PC-9 (cell line): ENCODE measurements at regions not wholly inside any gene's neighbourhood (a gene's known extent, or its start where the extent isn't known, plus 50 kb on each side); places are given as distances from the start of the nearest gene placed in this dataset.

Experiments used
- BruUV-seq: library from RNA; stranded (reverse); fragments of 400-500 nt; replicated peaks from 2 replicates; lab custom pipeline; 2021; lab: Mats Ljungman, UMichigan
- CTCF ChIA-PET: fragments of 300-600 bp; sonication (Branson Sonifier 250); formaldehyde crosslinking; loops from one replicate; lab custom pipeline; 2022; ENCODE audit warnings: antibody characterized with exemption; lab: Charles Lee
- POLR2A ChIA-PET: fragments of 300-600 bp; sonication (Branson Sonifier 250); formaldehyde crosslinking; loops from one replicate; lab custom pipeline; 2022; ENCODE audit warnings: antibody characterized with exemption; ENCODE audit not compliant: unreplicated experiment; lab: Charles Lee
- DNase-seq, 2 experiments: peaks; one replicate each; pipeline versions ENCODE4 v3.0.0 to v3.0.0-alpha.2; 2015 to 2022; ENCODE audit warnings: mixed read lengths in 1 of 2
- H2AFZ ChIP-seq: fragments of 200-600 bp; sonication (generic); 2 replicates; pipeline ENCODE4 v1.8.1; 2017; ENCODE audit warnings: antibody characterized with exemption
- H3F3A ChIP-seq: fragments of 200-600 bp; sonication (generic); 2 replicates; pipeline ENCODE4 v1.8.1; 2017; ENCODE audit warnings: antibody characterized with exemption, mild to moderate bottlenecking, low read depth; ENCODE audit not compliant: insufficient read depth
- H3K27ac ChIP-seq: fragments of 200-600 bp; sonication (generic); 2 replicates; pipeline ENCODE4 v1.6.1; 2016; ENCODE audit warnings: mixed run types
- H3K27me3 ChIP-seq: fragments of 200-600 bp; sonication (generic); 2 replicates; pipeline ENCODE4 v1.6.1; 2016; ENCODE audit warnings: low read depth, mixed run types; ENCODE audit not compliant: insufficient read depth
- H3K36me3 ChIP-seq: fragments of 200-600 bp; sonication (generic); 2 replicates; pipeline ENCODE4 v1.6.1; 2016; ENCODE audit warnings: low read depth, mixed run types
- H3K4me1 ChIP-seq: fragments of 200-600 bp; sonication (generic); replicated peaks from 2 replicates; pipeline ENCODE4 v1.6.1; 2016; ENCODE audit warnings: mixed run types; ENCODE audit not compliant: insufficient read depth
- H3K4me2 ChIP-seq: fragments of 200-600 bp; sonication (generic); 2 replicates; pipeline ENCODE4 v1.6.1; 2017; ENCODE audit warnings: mixed run types
- H3K4me3 ChIP-seq: fragments of 200-600 bp; sonication (generic); 2 replicates; pipeline ENCODE4 v1.6.1; 2016; ENCODE audit warnings: mixed run types
- H3K79me2 ChIP-seq: fragments of 200-600 bp; sonication (generic); 2 replicates; pipeline ENCODE4 v1.6.1; 2017; ENCODE audit warnings: low read depth, mixed run types
- H3K9me2 ChIP-seq: fragments of 200-600 bp; sonication (generic); 2 replicates; pipeline ENCODE4 v1.8.1; 2017; ENCODE audit warnings: mild to moderate bottlenecking; ENCODE audit not compliant: insufficient read depth
- H3K9me3 ChIP-seq: fragments of 200-600 bp; sonication (generic); 2 replicates; pipeline ENCODE4 v1.8.1; 2016; ENCODE audit warnings: low read depth; ENCODE audit not compliant: insufficient read depth
- H4K20me1 ChIP-seq: fragments of 200-600 bp; sonication (generic); 2 replicates; pipeline ENCODE4 v1.8.1; 2017; ENCODE audit not compliant: insufficient read depth
- CTCF ChIP-seq: fragments of 200-600 bp; sonication (generic); conservative IDR thresholded peaks from 2 replicates; pipeline ENCODE4 v1.6.1; 2017; ENCODE audit warnings: mixed run types, antibody characterized with exemption, mild to moderate bottlenecking, moderate library complexity
- EZH2 ChIP-seq: fragments of 200-600 bp; sonication (generic); IDR thresholded peaks from 2 replicates; pipeline ENCODE4 v1.8.0; 2017; ENCODE audit warnings: antibody characterized with exemption, low read depth
- intact Hi-C: fragments of 100-400 bp; cut with micrococcal nuclease; formaldehyde crosslinking; loops from one replicate; pipeline ENCODE4 v1.10.0; 2022; ENCODE audit not compliant: unreplicated experiment

DNA sequence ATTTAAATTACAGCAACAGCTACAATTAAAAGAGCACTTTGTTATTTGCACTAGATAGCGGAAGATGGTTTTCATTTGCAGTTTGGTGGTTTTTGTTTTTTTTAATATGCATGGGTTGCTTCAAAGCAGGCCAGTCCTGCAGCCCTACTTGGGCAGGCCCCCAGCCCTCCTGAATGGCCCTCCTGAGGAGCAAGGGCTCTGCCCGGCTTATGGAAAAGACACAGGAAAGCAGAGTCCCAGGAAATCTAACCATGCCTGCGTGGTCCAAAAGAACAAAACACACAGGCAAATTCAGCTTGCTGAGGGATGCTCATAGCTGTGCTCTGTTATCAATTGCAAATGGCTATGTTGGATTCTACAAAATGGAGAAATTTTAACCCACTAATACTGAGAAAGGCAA lies 371.1 kb upstream of the ARID1B start:
- DNase-seq, result no peak
- Histone ChIP-seq H4K20me1 (no peaks in the 10 kb centered on the region), H3K9me3 (no peaks in the 10 kb centered on the region), H3K4me3 (no peak overlapping the region), H3F3A (no peaks in the 10 kb centered on the region), H2AFZ (no peak overlapping the region), H3K79me2 (no peaks in the 10 kb centered on the region), H3K27ac (no peak overlapping the region), H3K36me3 (no peaks in the 10 kb centered on the region), H3K4me1 (no peaks in the 10 kb centered on the region), H3K27me3 (no peaks in the 10 kb centered on the region), H3K4me2 (no peak overlapping the region), H3K9me2 (no peaks in the 10 kb centered on the region)
- ChIA-PET POLR2A (no interaction called here), CTCF (no interaction called here)
- BruUV-seq, result no TSS peak
- no peak for TF ChIP-seq CTCF
- no peak for TF ChIP-seq EZH2
- intact Hi-C loops, result no loop called here

DNA sequence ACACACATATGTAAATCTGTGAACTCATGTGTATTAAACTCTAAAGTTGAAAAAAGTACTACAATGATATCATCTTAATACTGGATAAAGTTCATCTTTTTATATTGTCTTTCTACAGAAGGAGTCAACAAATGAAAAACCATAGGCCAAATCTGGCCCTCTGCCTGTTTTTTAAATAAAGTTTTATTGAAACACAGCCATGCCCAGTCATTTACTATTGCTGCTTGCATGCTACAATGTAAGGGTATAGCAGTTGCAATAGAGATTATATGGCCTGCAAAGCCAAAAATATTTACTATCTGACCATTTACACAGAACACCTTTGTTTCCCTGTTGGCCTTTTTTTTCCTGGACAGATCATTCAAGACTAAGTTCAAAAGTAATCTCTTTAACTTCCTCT lies 374.6 kb upstream of the ARID1B start:
- Histone ChIP-seq H3K4me3 (no peak overlapping the region), H3K27ac (no peak overlapping the region), H3K4me2 (no peak overlapping the region), H2AFZ (no peak overlapping the region), H3K27me3 (no peaks in the 10 kb centered on the region), H3K4me1 (no peaks in the 10 kb centered on the region), H3K9me2 (no peaks in the 10 kb centered on the region), H3K9me3 (no peaks in the 10 kb centered on the region; the same call in 1 of the 2 replicates), H3K79me2 (no peaks in the 10 kb centered on the region), H4K20me1 (no peaks in the 10 kb centered on the region), H3F3A (no peaks in the 10 kb centered on the region), H3K36me3 (no peaks in the 10 kb centered on the region)
- BruUV-seq, result no TSS peak
- TF ChIP-seq EZH2 (no peak), CTCF (no peak)
- ChIA-PET CTCF (no interaction called here), POLR2A (no interaction called here)
- no peak for DNase-seq
- intact Hi-C loops, result no loop called here

GRCh38 chr6:156402227-156402626 lies 375.0 kb upstream of the ARID1B start:
- no peaks in the 10 kb centered on the region for H3K79me2 ChIP-seq
- POLR2A ChIA-PET, result no interaction called here
- intact Hi-C loops, result no loop called here

More at GRCh38 chr6:156402227-156402626, 375.0 kb upstream of the ARID1B start:
- Histone ChIP-seq H3K4me2 (no peak overlapping the region), H2AFZ (no peak overlapping the region), H3K9me3 (no peaks in the 10 kb centered on the region; the same call in 1 of the 2 replicates), H4K20me1 (no peaks in the 10 kb centered on the region), H3K4me3 (no peak overlapping the region), H3K36me3 (no peaks in the 10 kb centered on the region), H3K9me2 (no peaks in the 10 kb centered on the region), H3K4me1 (no peaks in the 10 kb centered on the region), H3K27ac (no peak overlapping the region), H3K27me3 (no peaks in the 10 kb centered on the region), H3F3A (no peaks in the 10 kb centered on the region)
- CTCF ChIA-PET, result no interaction called here
- BruUV-seq, result no TSS peak
- no peak for DNase-seq
- no peak for TF ChIP-seq CTCF
